Mammary epithelial cell (primary cell): ENCODE measurements at regions not wholly inside any gene's neighbourhood (a gene's known extent, or its start where the extent isn't known, plus 50 kb on each side); places are given as distances from the start of the nearest gene placed in this dataset.

Experiments
- EZH2 ChIP-seq: IDR thresholded peaks from 2 replicates; pipeline ENCODE4 v1.6.1; 2012; ENCODE audit warnings: low read length, inconsistent platforms, borderline replicate concordance
- TF ChIP-seq, protein P1 (sequence below), 2 donors: IDR thresholded peaks in 1 of 2; conservative IDR thresholded peaks in 1 of 2; 2 replicates each; pipeline ENCODE4 v1.5.1; 2011 to 2012; ENCODE audit warnings: inconsistent platforms in 2 of 2, low read length in 2 of 2, mild to moderate bottlenecking in 2 of 2, control low read depth in 1 of 2, low read depth in 1 of 2; ENCODE audit not compliant: insufficient read depth in 1 of 2; ENCODE audit errors: extremely low read depth in 1 of 2

DNA sequence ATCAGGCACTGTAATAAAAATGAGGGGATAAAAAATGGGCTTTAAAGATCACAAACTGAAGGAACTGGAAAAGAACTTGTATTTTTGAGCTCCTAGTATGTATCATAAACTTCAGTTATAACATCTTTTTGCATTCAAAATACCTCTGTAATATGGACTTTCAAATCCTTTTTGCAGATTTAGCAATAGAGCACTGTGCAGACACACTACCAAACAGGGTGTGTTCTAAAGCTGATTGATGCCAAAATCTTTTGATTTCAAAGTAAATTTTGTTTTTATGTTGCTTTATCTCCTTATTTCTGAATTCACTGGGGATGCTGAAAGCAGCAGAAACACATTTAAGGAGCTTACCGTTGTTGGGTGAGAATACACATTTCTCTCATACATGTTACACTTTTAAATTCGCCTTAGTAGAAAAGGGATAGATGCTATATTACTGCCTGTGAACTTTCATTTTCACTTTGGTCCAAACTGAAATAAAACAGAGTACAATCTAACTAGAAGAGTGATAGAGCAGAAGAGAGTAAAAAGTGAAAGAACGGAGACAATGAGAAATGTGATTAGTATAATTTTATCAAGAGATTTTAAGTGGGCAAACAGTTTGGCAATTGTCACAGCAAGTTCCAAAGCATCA lies 1126.6 kb downstream of the BRINP3 start:
- TF ChIP-seq, protein P1, sequence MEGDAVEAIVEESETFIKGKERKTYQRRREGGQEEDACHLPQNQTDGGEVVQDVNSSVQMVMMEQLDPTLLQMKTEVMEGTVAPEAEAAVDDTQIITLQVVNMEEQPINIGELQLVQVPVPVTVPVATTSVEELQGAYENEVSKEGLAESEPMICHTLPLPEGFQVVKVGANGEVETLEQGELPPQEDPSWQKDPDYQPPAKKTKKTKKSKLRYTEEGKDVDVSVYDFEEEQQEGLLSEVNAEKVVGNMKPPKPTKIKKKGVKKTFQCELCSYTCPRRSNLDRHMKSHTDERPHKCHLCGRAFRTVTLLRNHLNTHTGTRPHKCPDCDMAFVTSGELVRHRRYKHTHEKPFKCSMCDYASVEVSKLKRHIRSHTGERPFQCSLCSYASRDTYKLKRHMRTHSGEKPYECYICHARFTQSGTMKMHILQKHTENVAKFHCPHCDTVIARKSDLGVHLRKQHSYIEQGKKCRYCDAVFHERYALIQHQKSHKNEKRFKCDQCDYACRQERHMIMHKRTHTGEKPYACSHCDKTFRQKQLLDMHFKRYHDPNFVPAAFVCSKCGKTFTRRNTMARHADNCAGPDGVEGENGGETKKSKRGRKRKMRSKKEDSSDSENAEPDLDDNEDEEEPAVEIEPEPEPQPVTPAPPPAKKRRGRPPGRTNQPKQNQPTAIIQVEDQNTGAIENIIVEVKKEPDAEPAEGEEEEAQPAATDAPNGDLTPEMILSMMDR (conservative IDR thresholded peaks at IDR 0.05 in 1 of 2, IDR thresholded peaks at IDR 0.05 in 1 of 2; ENCODE audit: extremely low read depth in 1 of 2, insufficient read depth in 1 of 2, low read depth in 1 of 2, low read length in 2 of 2): no peak
- TF ChIP-seq EZH2: no peak
